ENCODE measurements at regions not wholly inside any gene's neighbourhood (a gene's known extent, or its start where the extent isn't known, plus 50 kb on each side); places are given as distances from the start of the nearest gene placed in this dataset.
A peak's percentile ranks its signal among the peaks of the same experiment; 100 is the strongest.

DNA sequence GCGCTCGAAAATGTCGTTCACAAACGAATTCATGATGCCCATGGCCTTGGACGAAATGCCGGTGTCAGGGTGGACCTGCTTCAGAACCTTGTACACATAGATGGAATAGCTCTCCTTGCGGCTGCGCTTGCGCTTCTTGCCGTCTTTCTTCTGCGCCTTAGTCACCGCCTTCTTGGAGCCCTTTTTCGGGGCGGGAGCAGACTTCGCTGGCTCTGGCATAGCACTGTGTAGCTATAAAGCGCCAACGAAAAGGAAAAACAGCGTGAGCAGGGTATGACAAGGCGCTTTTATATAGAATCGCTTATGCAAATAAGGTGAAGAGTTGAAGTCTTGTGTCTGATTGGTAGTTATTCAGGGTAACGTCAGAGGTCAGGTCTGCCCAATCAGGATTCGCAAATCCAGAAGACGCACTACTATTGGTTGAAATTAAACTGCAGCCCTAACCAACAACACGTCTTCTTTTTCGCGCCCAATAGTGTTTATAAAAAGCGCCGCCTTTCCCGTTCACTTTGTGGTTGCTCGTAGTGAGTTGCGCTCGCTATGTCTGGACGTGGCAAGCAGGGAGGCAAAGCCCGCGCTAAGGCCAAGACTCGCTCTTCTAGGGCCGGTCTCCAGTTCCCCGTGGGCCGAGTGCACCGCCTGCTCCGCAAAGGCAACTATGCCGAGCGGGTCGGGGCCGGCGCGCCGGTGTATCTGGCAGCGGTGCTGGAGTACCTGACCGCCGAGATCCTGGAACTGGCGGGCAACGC is 114.8 kb upstream of the PRSS16 start (continued):
- TF ChIP-seq, protein P1, sequence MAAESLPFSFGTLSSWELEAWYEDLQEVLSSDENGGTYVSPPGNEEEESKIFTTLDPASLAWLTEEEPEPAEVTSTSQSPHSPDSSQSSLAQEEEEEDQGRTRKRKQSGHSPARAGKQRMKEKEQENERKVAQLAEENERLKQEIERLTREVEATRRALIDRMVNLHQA (CRISPR knock-in tag; IDR thresholded peaks at IDR 0.05), result no peak
- TF ChIP-seq, protein P2, sequence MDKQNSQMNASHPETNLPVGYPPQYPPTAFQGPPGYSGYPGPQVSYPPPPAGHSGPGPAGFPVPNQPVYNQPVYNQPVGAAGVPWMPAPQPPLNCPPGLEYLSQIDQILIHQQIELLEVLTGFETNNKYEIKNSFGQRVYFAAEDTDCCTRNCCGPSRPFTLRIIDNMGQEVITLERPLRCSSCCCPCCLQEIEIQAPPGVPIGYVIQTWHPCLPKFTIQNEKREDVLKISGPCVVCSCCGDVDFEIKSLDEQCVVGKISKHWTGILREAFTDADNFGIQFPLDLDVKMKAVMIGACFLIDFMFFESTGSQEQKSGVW (CRISPR knock-in tag; IDR thresholded peaks at IDR 0.05; ENCODE audit: borderline replicate concordance), result 0 out of 2 replicates have a peak, but pooled peaks have one; percentile 10
- TF ChIP-seq NFRKB (IDR thresholded peaks at IDR 0.05) (no peak), NFIB (CRISPR knock-in tag; IDR thresholded peaks at IDR 0.05; ENCODE audit: borderline replicate concordance) (no peak), AGO1 (IDR thresholded peaks at IDR 0.05; ENCODE audit: low read depth, low read length, poor library complexity, severe bottlenecking) (no peak), MXI1 (IDR thresholded peaks at IDR 0.05; ENCODE audit: borderline replicate concordance, low read depth, low read length) (peak; percentile 49; the same call in 1 of the 3 replicates), ZNF451 (CRISPR knock-in tag; IDR thresholded peaks at IDR 0.05) (0 out of 2 replicates have a peak, but pooled peaks have one; percentile 47), ZNF468 (CRISPR knock-in tag; IDR thresholded peaks at IDR 0.05) (no peak), ZNF777 (CRISPR knock-in tag; IDR thresholded peaks at IDR 0.05) (no peak; the same call in 1 of the 2 replicates), NCOR1 (IDR thresholded peaks at IDR 0.05; ENCODE audit: borderline replicate concordance, low read length) (no peak), CREM (IDR thresholded peaks at IDR 0.05) (peak; percentile 73), CREM (CRISPR knock-in tag; IDR thresholded peaks at IDR 0.05) (no peak), PHF20 (CRISPR knock-in tag; IDR thresholded peaks at IDR 0.05) (0 out of 2 replicates have a peak, but pooled peaks have one; percentile 2), HNRNPLL (IDR thresholded peaks at IDR 0.05; ENCODE audit: low read depth, low read length, poor library complexity, severe bottlenecking) (peak; percentile 78), ELF4 (CRISPR knock-in tag; IDR thresholded peaks at IDR 0.05; ENCODE audit: borderline replicate concordance) (0 out of 2 replicates have a peak, but pooled peaks have one; percentile 36), LCORL (IDR thresholded peaks at IDR 0.05) (no peak), LCORL (CRISPR knock-in tag; IDR thresholded peaks at IDR 0.05) (no peak)
- TF ChIP-seq, protein P3, sequence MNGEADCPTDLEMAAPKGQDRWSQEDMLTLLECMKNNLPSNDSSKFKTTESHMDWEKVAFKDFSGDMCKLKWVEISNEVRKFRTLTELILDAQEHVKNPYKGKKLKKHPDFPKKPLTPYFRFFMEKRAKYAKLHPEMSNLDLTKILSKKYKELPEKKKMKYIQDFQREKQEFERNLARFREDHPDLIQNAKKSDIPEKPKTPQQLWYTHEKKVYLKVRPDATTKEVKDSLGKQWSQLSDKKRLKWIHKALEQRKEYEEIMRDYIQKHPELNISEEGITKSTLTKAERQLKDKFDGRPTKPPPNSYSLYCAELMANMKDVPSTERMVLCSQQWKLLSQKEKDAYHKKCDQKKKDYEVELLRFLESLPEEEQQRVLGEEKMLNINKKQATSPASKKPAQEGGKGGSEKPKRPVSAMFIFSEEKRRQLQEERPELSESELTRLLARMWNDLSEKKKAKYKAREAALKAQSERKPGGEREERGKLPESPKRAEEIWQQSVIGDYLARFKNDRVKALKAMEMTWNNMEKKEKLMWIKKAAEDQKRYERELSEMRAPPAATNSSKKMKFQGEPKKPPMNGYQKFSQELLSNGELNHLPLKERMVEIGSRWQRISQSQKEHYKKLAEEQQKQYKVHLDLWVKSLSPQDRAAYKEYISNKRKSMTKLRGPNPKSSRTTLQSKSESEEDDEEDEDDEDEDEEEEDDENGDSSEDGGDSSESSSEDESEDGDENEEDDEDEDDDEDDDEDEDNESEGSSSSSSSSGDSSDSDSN (CRISPR knock-in tag; IDR thresholded peaks at IDR 0.05), result peak; percentile 68
- TF ChIP-seq, protein P4, sequence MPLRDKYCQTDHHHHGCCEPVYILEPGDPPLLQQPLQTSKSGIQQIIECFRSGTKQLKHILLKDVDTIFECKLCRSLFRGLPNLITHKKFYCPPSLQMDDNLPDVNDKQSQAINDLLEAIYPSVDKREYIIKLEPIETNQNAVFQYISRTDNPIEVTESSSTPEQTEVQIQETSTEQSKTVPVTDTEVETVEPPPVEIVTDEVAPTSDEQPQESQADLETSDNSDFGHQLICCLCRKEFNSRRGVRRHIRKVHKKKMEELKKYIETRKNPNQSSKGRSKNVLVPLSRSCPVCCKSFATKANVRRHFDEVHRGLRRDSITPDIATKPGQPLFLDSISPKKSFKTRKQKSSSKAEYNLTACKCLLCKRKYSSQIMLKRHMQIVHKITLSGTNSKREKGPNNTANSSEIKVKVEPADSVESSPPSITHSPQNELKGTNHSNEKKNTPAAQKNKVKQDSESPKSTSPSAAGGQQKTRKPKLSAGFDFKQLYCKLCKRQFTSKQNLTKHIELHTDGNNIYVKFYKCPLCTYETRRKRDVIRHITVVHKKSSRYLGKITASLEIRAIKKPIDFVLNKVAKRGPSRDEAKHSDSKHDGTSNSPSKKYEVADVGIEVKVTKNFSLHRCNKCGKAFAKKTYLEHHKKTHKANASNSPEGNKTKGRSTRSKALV (CRISPR knock-in tag; IDR thresholded peaks at IDR 0.05), result peak; percentile 31
- TF ChIP-seq, protein P5, sequence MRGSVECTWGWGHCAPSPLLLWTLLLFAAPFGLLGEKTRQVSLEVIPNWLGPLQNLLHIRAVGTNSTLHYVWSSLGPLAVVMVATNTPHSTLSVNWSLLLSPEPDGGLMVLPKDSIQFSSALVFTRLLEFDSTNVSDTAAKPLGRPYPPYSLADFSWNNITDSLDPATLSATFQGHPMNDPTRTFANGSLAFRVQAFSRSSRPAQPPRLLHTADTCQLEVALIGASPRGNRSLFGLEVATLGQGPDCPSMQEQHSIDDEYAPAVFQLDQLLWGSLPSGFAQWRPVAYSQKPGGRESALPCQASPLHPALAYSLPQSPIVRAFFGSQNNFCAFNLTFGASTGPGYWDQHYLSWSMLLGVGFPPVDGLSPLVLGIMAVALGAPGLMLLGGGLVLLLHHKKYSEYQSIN (CRISPR knock-in tag; IDR thresholded peaks at IDR 0.05; ENCODE audit: borderline replicate concordance), result no peak
- TF ChIP-seq, protein P6, sequence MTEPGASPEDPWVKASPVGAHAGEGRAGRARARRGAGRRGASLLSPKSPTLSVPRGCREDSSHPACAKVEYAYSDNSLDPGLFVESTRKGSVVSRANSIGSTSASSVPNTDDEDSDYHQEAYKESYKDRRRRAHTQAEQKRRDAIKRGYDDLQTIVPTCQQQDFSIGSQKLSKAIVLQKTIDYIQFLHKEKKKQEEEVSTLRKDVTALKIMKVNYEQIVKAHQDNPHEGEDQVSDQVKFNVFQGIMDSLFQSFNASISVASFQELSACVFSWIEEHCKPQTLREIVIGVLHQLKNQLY (CRISPR knock-in tag; IDR thresholded peaks at IDR 0.05), result no peak
- TF ChIP-seq, protein P7, sequence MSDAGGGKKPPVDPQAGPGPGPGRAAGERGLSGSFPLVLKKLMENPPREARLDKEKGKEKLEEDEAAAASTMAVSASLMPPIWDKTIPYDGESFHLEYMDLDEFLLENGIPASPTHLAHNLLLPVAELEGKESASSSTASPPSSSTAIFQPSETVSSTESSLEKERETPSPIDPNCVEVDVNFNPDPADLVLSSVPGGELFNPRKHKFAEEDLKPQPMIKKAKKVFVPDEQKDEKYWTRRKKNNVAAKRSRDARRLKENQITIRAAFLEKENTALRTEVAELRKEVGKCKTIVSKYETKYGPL (CRISPR knock-in tag; IDR thresholded peaks at IDR 0.05), result no peak

All from HepG2 (cell line).